Adrenal gland (tissue), 9 donors: ENCODE measurements at regions not wholly inside any gene's neighbourhood (a gene's known extent, or its start where the extent isn't known, plus 50 kb on each side); places are given as distances from the start of the nearest gene placed in this dataset.

ENCODE experiments used
- DNase-seq, 7 donors: peaks; one replicate each; pipeline ENCODE4 v3.0.0-alpha.2; 2019 to 2020
- H3K27ac ChIP-seq, 5 donors: fragments of 200-600 bp; sonication (generic) in 4 of 5; 1 replicate in 3 of 5; 2 replicates in 2 of 5; pipeline versions ENCODE4 v1.5.1 to v1.8.0; 2016 to 2020; ENCODE audit warnings: mild to moderate bottlenecking in 1 of 5
- H3K27me3 ChIP-seq: fragments of 200-600 bp; 2 replicates; pipeline ENCODE4 v1.8.0; 2021
- H3K36me3 ChIP-seq, 2 donors: fragments of 200-600 bp; replicated peaks in 1 of 2; 1 replicate in 1 of 2; 2 replicates in 1 of 2; pipeline versions ENCODE4 v1.5.1 to v1.8.0; 2018 to 2022
- H3K4me1 ChIP-seq, 2 donors: fragments of 200-600 bp; replicated peaks in 1 of 2; 1 replicate in 1 of 2; 2 replicates in 1 of 2; pipeline versions ENCODE4 v1.5.1 to v1.8.0; 2018 to 2021
- H3K4me3 ChIP-seq, 4 donors: fragments of 200-600 bp; sonication (generic) in 3 of 4; one replicate each; pipeline ENCODE4 v1.5.1; 2016 to 2018
- H3K9me3 ChIP-seq, 3 donors: fragments of 200-600 bp; sonication (generic) in 1 of 3; replicated peaks in 1 of 3; 1 replicate in 2 of 3; 2 replicates in 1 of 3; pipeline versions ENCODE4 v1.5.1 to v1.8.0; 2016 to 2021
- POLR2A ChIP-seq, 2 donors: fragments of 450-650 bp; IDR thresholded peaks; one replicate each; pipeline ENCODE4 v1.6.1; 2017; ENCODE audit warnings: antibody characterized with exemption in 2 of 2, mild to moderate bottlenecking in 2 of 2, moderate library complexity in 1 of 2
- WGBS, 4 donors: extraction: QIAGEN DNeasy Blood & Tissue Kit in 2 of 4; methylation state at CpG; one replicate each; pipeline versions ENCODE4 v1.1.5 to v1.1.7; 2013 to 2017; 5-methylcytosine and 5-hydroxymethylcytosine counted together
- intact Hi-C, 2 donors: fragments of 100-400 bp; cut with DNase I; formaldehyde crosslinking; loops; one replicate each; pipeline versions ENCODE4 v1.14.1 to v1.15.0; 2022 to 2023
- TF ChIP-seq, protein P1 (sequence below), 6 experiments: fragments of 450-650 bp in 4 of 6; fragments of 200-600 bp in 2 of 6; sonication (generic) in 1 of 6; IDR thresholded peaks; 1 replicate in 5 of 6; 2 replicates in 1 of 6; pipeline versions ENCODE4 v1.5.1 to v1.8.0; 2016 to 2021; ENCODE audit warnings: antibody characterized with exemption in 6 of 6, mild to moderate bottlenecking in 2 of 6, moderate library complexity in 1 of 6
- donor health status: healthy with polysubstance abuse.
- donor health status: Bipolar disorder and iron deficiency.
- donor health status: DM: yes; HTN: yes; CAD: no.
- donor health status: DM: no; HTN: no; CAD: no.
- donor health status: DM: no; HTN: no; CAD: no.

DNA sequence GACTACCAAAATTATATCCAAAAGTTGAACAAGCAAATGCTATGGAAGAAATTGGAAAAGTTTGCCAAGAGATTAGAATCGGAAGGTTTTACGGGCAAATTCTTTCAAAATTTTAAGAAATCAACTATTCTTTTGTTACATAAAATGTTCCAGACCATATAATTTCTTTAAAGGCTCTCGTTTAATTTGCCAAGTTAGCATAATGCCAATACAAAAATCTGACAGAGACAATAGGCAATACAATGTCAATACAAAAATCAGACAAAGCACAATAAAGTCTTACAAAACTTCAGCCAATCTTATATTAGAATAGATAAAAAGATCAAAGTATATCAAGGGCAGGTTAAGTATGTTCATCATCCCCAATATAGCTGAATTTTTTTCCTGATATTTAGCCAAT is 224.2 kb downstream of the BCL11A start:
- H3K27ac ChIP-seq, result no peak overlapping the region
- no peaks in the 10 kb centered on the region for H3K4me1 ChIP-seq
- H3K27me3 ChIP-seq, result no peaks in the 10 kb centered on the region
- intact Hi-C loops, result no loop called here
- 92 to 96% (median 94%) methylated on average over 3 of the region's 3 CpGs for WGBS, 4 donors
- TF ChIP-seq, protein P1, sequence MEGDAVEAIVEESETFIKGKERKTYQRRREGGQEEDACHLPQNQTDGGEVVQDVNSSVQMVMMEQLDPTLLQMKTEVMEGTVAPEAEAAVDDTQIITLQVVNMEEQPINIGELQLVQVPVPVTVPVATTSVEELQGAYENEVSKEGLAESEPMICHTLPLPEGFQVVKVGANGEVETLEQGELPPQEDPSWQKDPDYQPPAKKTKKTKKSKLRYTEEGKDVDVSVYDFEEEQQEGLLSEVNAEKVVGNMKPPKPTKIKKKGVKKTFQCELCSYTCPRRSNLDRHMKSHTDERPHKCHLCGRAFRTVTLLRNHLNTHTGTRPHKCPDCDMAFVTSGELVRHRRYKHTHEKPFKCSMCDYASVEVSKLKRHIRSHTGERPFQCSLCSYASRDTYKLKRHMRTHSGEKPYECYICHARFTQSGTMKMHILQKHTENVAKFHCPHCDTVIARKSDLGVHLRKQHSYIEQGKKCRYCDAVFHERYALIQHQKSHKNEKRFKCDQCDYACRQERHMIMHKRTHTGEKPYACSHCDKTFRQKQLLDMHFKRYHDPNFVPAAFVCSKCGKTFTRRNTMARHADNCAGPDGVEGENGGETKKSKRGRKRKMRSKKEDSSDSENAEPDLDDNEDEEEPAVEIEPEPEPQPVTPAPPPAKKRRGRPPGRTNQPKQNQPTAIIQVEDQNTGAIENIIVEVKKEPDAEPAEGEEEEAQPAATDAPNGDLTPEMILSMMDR (IDR thresholded peaks at IDR 0.05), result no peak
- no peak for TF ChIP-seq POLR2A (IDR thresholded peaks at IDR 0.05)
- peaks cover 0 to 6% (median 0%) of the 10 kb centered on the region in 3 donors for H3K9me3 ChIP-seq
- H3K4me3 ChIP-seq, result no peak overlapping the region
- no peaks in the 10 kb centered on the region for H3K36me3 ChIP-seq
- DNase-seq, result no peak

DNA sequence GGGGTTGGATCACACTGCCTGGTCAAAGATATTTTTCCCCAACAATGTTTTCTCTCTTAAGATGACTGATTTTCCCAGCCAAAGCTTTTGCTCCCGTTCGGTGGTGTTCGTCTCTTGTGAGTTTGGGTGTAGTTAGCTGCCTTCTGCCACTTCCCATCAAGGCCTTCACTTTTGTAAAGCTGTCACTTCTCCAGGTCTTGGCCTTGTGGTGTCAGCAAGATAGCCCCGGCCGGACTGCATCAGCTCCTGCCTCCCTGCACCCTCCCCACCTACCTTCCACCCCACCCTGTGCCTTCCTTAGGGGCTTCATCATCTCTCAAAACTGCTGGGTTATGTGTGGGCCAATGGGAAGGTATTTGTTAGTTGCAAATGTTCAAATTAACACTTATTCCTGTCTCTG is 228.9 kb downstream of the BCL11A start:
- Histone ChIP-seq H3K4me1 (no peaks in the 10 kb centered on the region), H3K4me3 (no peak overlapping the region), H3K36me3 (no peaks in the 10 kb centered on the region), H3K27ac (no peak overlapping the region), H3K9me3 (no peaks in the 10 kb centered on the region), H3K27me3 (no peaks in the 10 kb centered on the region)
- intact Hi-C loops, result no loop called here
- TF ChIP-seq, protein P1 (IDR thresholded peaks at IDR 0.05), result no peak
- no peak for TF ChIP-seq POLR2A (IDR thresholded peaks at IDR 0.05)
- 66 to 80% (median 74%) methylated on average over 5 of the region's 5 CpGs for WGBS, 4 donors
- DNase-seq, result no peak

DNA sequence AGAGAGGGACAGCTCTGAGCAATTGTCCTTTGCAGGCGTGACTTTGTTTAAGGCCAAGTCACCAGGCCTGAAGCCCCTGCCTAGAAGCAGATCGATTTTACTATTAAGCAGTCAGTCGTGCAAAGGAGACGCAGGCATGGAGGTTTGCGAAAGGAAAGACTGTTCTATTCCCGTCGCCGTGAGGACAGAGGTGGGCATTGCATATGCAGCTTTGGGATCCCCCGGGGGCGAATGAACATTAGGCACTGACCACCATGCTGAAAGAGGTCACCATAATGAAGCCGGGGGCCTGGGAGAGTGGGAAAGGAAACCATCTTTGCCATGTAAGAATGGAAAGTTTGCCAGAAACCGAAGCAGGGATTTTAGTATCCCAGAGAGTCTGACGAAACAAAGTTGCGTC is 231.6 kb downstream of the BCL11A start:
- TF ChIP-seq POLR2A (IDR thresholded peaks at IDR 0.05), result no peak
- TF ChIP-seq, protein P1 (IDR thresholded peaks at IDR 0.05), result no peak
- WGBS, 4 donors, result 88 to 91% (median 90%) methylated on average over 14 of the region's 14 CpGs
- intact Hi-C loops, result no loop called here
- Histone ChIP-seq H3K4me3 (no peak overlapping the region), H3K4me1 (peaks cover 2 to 6% of the 10 kb centered on the region in 2 donors), H3K9me3 (no peaks in the 10 kb centered on the region), H3K27ac (no peak overlapping the region), H3K27me3 (no peaks in the 10 kb centered on the region), H3K36me3 (no peaks in the 10 kb centered on the region)
- DNase-seq, result no peak

DNA sequence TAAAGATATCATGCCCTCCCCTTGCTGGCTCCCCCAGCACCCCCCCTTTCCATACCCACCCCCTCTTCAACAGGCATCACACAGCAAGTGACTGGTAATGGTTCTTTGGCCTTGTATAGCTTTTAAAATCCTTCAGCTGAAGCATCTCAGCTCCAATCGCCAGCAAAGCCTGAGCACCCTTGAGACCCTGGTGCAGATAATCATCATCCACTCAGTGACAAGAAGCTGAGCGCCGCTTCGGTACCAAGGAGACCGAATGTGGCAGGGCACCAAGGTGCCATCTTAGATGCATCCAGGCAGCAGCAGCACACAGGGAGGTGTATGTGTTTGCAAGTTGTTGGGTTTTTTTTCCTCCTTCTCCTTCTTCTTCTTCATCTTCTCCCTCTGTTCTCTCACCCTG is 232.7 kb downstream of the BCL11A start:
- Histone ChIP-seq H3K9me3 (no peaks in the 10 kb centered on the region), H3K36me3 (no peaks in the 10 kb centered on the region), H3K27ac (no peak overlapping the region), H3K27me3 (no peaks in the 10 kb centered on the region), H3K4me1 (peaks cover 7% of the 10 kb centered on the region in 2 donors), H3K4me3 (no peak overlapping the region)
- 73 to 88% (median 81%) methylated on average over 5 of the region's 5 CpGs for WGBS, 4 donors
- DNase-seq, result no peak
- TF ChIP-seq POLR2A (IDR thresholded peaks at IDR 0.05), result no peak
- TF ChIP-seq, protein P1 (IDR thresholded peaks at IDR 0.05), result no peak
- intact Hi-C loops, result no loop called here
